ENCODE measurements at regions not wholly inside any gene's neighbourhood (a gene's known extent, or its start where the extent isn't known, plus 50 kb on each side); places are given as distances from the start of the nearest gene placed in this dataset.
A peak's percentile ranks its signal among the peaks of the same experiment; 100 is the strongest.

GRCh38 chr10:125344573-125345171 lies 184.3 kb upstream of the CTBP2 start:
- no peak for TF ChIP-seq CTCF (conservative IDR thresholded peaks at IDR 0.05)
- Mint-ChIP-seq H3K4me3 (no peak overlapping the region), H3K4me1 (ENCODE audit: unreplicated experiment) (no peaks in the 10 kb centered on the region), H3K27me3 (no peaks in the 10 kb centered on the region), H3K9me3 (no peaks in the 10 kb centered on the region), H3K36me3 (no peaks in the 10 kb centered on the region), H3K27ac (no peak overlapping the region)
- no peak for DNase-seq (ENCODE audit: extremely low spot score, unreplicated experiment)

GRCh38 chr10:125343983-125344382 lies 183.6 kb upstream of the CTBP2 start:
- no peaks in the 10 kb centered on the region for H3K27me3 Mint-ChIP-seq

DNA sequence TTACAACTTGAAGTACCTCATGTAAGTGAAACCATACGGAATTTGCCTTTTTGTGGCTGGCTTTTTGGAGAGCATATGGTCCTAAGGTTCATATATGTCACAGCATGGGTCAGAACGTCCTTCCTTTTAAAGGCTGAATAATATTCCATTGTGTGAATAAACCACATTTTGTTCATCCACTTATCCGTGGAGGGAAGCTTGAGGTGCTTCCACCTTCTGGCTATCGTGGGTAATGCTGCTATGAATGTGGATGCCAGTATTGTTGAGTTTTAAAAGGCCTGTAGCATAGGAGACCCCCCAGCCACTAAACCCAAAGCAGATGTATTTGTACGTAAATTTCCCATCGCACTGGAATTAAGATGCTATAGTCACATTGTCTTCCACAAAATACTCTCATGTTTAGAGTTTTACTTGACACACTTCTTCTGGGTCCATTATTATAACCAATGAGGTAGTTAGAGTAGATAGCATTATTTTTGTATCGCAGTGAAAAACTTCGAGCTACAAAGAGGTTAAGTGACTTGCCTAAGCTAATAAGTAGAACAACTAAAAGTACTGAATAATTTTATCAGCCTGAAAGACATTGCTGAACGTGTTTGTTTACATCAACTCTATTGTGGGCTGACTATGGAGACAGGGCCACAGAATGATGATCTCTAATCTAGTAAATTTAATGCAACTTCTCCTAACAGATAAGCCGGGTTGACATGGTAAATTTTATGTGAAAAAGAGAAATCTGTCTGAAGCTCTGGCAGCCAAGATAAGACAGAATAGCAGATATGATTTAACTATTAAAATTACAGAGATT lies 183.0 kb upstream of the CTBP2 start:
- no peak for DNase-seq (ENCODE audit: extremely low spot score, unreplicated experiment)
- Mint-ChIP-seq H3K4me3 (no peak overlapping the region), H3K27me3 (peaks cover under 1% of the 10 kb centered on the region), H3K9me3 (no peaks in the 10 kb centered on the region), H3K36me3 (no peaks in the 10 kb centered on the region), H3K27ac (no peak overlapping the region), H3K4me1 (ENCODE audit: unreplicated experiment) (no peaks in the 10 kb centered on the region)
- peak; percentile 72 for TF ChIP-seq CTCF (conservative IDR thresholded peaks at IDR 0.05)

More at GRCh38 chr10:125343983-125344382, 183.6 kb upstream of the CTBP2 start:
- no peak for DNase-seq (ENCODE audit: extremely low spot score, unreplicated experiment)
- Mint-ChIP-seq H3K4me3 (no peak overlapping the region), H3K4me1 (ENCODE audit: unreplicated experiment) (no peaks in the 10 kb centered on the region), H3K9me3 (no peaks in the 10 kb centered on the region), H3K27ac (no peak overlapping the region), H3K36me3 (no peaks in the 10 kb centered on the region)
- TF ChIP-seq CTCF (conservative IDR thresholded peaks at IDR 0.05) = no peak

DNA sequence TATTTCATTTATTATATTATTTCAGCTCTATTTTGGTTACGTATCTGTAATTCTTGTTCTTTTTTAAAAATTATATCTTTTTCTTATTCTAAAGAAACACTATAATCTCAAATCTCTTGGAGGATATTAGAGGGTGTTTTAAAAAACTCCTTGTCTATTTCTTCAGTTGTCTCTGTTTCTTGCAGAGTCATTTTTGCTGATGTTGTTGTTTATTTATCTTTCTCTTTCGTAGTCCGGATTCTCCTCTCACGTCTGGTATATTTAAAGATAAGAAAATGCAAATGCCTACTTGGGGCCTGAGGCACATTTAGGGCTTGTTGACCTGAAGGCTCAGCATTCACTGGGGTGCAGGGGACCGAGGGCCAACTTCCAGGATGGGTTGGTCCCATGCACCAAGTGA lies 181.2 kb upstream of the CTBP2 start:
- no peak for DNase-seq (ENCODE audit: extremely low spot score, unreplicated experiment)
- H3K4me3 Mint-ChIP-seq = no peak overlapping the region
- H3K36me3 Mint-ChIP-seq = no peaks in the 10 kb centered on the region
- no peak for TF ChIP-seq CTCF (conservative IDR thresholded peaks at IDR 0.05)
- peaks cover 3% of the 10 kb centered on the region for H3K27me3 Mint-ChIP-seq
- H3K4me1 Mint-ChIP-seq (ENCODE audit: unreplicated experiment) = no peaks in the 10 kb centered on the region
- H3K27ac Mint-ChIP-seq = no peak overlapping the region
- no peaks in the 10 kb centered on the region for H3K9me3 Mint-ChIP-seq

- H3K36me3 Mint-ChIP-seq = no peaks in the 10 kb centered on the region
- no peak for DNase-seq (ENCODE audit: extremely low spot score, unreplicated experiment)
- TF ChIP-seq CTCF (conservative IDR thresholded peaks at IDR 0.05) = no peak
- H3K4me1 Mint-ChIP-seq (ENCODE audit: unreplicated experiment) = no peaks in the 10 kb centered on the region
- H3K27me3 Mint-ChIP-seq = peaks cover 3% of the 10 kb centered on the region
- no peaks in the 10 kb centered on the region for H3K9me3 Mint-ChIP-seq
- no peak overlapping the region for H3K27ac Mint-ChIP-seq
- H3K4me3 Mint-ChIP-seq = no peak overlapping the region
Measured at GRCh38 chr10:125340903-125341302, 180.5 kb upstream of the CTBP2 start.

Measured in type B pancreatic cell (in vitro differentiated cells).